GM18498 (cell line): ENCODE measurements at regions not wholly inside any gene's neighbourhood (a gene's known extent, or its start where the extent isn't known, plus 50 kb on each side); places are given as distances from the start of the nearest gene placed in this dataset.

ENCODE experiments used
- ATAC-seq: cut with Tn5 transposase; IDR thresholded peaks from one replicate; pipeline ENCODE4 v1.9.1; 2021; ENCODE audit warnings: mild to moderate bottlenecking, moderate library complexity; ENCODE audit not compliant: unreplicated experiment

DNA sequence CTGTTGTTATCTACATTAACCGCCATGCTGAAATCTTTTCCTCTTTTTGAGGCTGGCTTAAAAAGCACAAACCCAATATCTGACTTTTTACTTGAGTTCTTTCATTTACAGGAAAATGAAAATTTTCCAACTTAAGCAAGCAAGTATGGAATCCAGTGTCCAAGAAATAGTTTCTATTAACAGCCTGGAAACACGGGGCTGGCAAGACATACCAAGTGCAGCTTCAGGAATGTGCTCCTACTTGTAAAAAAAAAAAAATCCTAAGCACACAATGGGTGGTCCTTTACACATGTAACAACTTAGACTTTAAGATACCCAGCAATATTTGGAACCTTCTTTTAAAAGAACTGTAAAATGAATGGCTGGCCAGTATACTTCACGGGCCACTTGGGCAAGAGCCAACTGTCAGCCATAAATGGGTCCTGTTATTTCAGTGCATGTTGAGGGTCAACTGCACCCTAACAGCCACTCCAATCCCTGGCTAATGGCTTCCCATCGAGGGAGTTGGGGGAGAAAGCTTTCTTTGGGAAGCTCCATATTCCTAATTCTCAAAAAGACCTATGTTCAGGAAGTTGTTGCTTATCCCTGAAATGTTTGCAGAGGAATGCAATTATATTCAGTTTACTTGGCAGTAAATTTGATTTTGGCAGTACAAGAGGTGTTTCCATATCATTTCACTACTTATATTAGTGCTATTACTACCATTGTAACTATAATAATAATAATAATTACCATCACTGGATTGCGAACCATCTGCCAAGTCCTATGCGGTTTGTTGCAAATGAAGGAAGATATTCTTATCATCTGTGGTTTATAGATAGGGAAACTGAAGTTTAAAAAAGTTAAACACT is 236.4 kb upstream of the TMEM72 start:
- ATAC-seq, result no peak

GRCh38 chr10:44675387-44675874 is 235.7 kb upstream of the TMEM72 start:
- no peak for ATAC-seq

DNA sequence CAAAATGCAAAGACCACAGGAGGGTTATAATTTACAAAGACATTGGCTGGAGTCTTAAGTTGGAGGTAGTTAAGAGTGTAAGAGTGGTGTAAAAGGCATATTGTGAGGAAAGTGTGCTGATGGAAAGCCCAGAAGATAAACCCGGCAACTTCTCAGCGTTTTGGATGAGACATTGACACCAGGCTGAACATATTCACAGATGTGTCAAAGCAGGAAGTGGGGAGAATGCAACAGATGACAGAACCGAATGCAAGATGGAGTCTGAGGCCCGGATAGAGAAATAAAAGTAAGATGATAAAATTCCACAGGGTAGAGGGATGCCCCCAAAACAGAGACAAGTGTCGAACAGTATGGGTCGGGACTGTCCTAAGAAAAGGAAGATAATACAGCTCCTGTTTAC is 230.4 kb upstream of the TMEM72 start:
- no peak for ATAC-seq

DNA sequence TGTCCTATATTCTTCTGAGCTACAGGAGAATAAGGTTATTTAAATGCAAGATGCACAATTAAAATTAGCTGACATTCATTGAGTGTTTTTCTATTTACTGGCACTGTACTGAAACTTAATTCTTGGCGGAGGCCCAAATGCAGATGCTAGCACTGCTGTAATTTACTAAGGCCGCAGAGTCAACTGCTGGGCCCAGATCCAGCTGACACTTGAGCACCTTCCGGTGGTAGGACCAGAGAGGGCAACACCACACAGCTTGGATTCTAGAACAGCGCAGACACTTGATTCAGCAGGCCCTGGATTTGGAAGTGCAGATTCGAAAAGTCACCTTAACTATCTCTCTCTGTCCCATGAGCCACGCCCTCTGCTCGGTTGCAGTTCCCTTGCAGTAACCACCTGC is 228.6 kb upstream of the TMEM72 start:
- ATAC-seq, result no peak

DNA sequence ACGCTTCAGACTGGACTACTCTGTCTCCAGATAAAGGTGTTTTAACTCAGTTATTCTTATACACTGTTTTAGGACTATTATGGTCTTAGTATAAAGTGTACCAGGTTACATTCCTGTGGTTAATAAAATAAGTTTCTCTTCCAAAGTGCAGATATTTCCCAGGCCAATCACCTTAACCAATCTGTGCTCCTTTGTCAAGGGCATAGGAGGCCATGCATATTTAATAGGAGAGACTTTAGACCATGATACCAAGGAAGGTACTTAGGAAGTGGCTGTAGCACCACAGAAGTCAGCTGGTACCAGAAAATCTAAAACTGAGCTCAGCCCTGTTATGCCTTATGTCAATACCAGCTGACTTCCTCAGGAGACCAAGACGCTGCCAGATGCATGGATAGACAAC is 226.5 kb upstream of the TMEM72 start:
- ATAC-seq, result no peak

GRCh38 chr10:44685220-44685619 is 225.9 kb upstream of the TMEM72 start:
- ATAC-seq, result no peak

DNA sequence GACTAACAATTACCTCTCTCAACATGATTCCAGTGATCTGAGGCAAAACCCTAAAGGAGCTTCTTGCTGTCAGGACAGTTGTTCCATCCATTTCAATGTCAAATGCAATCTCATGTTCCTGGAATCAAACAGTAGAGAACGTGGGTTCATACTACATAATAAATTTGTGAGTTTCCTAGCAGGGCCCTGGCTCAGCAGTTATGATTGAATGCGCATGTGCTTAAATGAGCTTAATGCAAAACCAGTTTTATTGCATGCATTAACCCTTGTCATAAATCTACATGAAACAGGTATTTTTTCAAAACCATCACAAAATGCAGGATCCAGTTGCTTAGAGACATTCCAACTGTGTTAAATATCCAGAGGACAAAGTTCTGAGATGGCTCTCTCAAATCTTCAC is 225.4 kb upstream of the TMEM72 start:
- no peak for ATAC-seq

DNA sequence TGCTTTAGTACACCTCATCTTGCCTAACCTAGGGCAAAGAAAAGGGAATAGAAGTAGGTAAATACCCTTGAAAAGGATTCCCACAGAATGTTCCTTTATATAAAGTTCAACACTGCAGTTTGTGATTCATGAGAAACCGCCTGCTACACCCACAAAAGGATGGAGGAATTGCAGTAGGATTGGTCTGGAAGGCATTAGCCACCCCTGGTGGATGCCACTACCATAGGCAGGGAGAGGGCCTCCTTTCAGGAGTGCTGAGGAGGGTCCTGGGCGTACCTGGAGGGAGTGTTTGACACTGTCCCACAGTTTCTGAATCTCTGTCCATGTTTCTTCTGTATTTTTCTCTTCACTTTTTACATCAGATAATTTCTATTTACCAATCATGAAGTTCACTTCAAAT is 221.8 kb upstream of the TMEM72 start:
- no peak for ATAC-seq

- no peak for ATAC-seq
Measured at GRCh38 chr10:44696496-44696895, 214.6 kb upstream of the TMEM72 start.

- ATAC-seq, result no peak
Measured at GRCh38 chr10:44697116-44697515, 214.0 kb upstream of the TMEM72 start.

- ATAC-seq, result no peak
Measured at GRCh38 chr10:44702531-44702930, 208.6 kb upstream of the TMEM72 start.

DNA sequence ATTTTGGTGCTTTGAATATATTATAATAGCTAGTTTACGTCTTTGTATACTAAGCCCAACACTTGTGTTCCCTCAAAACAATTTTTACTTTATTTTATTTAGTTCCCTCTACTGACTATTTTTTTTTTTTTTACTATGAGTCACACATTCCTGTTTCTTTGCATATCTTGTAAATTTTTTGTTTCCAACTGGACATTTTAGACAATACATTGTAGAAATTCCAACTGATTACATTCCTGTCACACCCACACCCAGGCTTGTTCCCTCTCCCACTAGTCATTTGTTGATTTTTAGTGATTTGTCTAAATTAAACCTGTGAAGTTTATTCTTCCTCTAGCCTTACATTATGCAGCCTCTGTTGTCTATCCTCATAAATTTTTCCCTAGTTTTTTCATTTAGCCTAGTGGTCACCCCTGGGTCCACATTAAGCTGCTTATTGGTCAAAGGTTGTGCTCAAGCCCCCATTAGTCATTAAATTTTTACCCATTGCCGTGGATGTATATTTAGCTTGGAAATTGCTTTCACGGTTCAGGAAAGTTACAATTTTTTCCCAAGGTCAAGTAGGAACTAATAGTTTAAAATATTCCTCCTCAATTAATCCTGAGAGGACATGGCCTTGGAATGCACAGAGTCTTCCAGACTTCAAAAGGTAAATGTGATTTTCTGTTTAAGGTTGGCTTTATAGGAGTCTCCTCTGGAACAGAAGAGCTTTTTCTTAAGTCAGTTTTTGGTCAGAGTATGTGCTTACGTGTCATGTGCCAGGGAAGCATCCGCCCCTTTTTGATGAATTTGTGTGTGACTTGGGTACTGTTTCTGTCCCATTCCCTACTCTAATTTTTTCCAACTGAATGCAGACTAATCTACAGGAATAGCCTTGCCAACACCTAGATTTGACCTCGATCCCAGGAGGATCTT is 207.6 kb upstream of the TMEM72 start:
- ATAC-seq, result no peak

DNA sequence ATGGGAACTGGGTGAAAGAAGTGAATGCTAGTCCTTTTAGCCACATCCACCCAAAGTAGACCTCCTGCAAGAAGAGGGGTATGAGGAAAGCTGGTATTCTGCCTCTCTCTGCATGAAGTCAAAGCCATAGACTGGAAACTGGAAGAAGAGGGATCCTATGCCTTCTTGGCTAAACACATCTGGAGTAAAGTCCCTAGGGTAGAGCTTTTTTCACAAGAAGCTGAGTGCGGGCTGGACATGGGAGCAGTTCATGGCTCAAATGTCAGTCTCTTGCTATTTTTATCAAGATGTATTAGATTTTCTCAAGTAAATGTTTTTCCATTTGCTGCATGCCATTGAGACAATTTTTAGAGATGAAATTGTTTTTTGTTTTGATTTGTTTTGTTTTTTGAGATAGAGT is 206.5 kb upstream of the TMEM72 start:
- no peak for ATAC-seq

DNA sequence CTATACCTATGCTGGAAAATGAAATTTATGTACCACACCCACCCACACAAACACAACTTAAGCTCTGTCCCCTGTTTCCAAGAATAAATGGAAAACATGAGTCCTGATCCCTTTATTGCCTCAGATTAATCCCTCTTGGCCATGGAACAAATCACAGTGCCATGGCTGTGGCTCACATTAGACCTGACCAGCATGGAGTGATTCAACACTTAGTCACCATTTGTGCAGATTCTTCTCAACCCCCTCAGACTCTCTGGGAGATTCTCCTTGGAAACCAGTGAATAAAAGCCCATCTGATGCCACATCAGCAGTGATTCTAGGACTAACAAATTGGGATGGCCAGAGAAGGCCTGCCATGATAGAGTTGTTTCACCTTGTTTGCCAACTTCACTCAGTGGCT is 204.4 kb upstream of the TMEM72 start:
- ATAC-seq, result no peak

GRCh38 chr10:44713307-44713706 is 197.8 kb upstream of the TMEM72 start:
- ATAC-seq, result no peak

DNA sequence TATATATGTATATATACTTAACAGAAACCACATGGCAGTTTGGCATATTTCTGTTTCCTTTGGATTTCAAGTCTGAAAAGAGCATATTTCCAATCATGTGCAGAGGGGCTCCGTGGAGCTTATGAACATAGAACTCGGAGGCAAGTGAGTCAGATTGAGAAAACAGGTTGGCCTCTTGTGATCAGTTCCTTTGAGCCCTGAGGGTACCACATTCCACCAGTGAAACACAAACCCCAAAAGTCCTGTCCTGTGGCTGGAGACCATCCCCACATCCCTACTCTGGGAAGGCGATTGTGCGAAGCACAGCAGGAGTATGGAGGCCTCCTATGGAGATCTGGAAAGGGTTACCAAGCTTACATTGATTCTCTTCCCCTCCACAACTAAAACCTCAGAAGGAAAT is 196.7 kb upstream of the TMEM72 start:
- ATAC-seq, result no peak

- ATAC-seq, result no peak
Measured at GRCh38 chr10:44715136-44715535, 196.0 kb upstream of the TMEM72 start.

DNA sequence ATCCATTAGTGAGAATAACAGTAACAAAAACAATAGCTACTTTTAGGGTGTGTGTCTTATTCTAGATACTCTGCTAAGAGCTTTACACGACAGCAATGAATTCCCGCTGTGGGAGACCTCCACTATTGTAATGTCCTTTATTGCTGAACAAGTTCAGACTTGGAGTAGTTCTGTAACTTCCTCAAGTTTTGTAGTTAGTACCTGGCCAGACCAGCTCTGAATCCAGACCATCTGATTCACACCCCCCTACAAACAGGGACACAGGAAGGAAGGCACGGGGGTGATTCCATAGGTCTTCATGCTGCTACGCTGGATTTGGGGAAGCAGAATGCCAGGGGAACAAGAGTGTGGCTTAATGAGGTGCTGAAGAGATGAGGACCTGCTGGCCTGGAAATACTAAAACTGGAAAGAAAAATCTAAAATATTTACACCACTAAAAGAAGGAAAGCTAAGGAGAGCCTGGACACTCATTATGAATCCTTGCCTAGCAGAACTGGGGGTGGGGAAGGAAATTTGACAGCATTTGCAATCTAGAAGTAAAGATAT is 194.6 kb upstream of the TMEM72 start:
- no peak for ATAC-seq

DNA sequence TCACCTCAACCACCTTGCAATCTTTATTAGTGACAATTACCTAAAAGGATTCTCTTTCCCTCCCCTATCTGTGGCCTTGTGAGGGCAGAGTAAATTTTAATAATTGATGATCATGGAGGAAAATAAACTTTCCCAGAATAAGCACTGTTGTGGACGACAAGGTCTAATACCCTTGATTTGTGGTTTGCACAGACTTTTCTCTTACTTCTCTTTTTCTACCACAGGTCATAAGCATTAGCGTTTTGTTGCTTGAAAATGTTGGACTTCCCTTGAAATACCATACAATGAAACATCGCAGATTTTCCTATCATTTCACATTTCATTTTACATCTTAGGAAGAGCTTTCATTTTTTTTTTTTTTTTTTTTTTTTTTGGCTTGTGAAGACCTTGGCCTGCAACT is 188.1 kb upstream of the TMEM72 start:
- ATAC-seq, result no peak

GRCh38 chr10:44723619-44724325 is 187.4 kb upstream of the TMEM72 start:
- no peak for ATAC-seq
